Neuronal stem cell (in vitro differentiated cells): ENCODE measurements at regions not wholly inside any gene's neighbourhood (a gene's known extent, or its start where the extent isn't known, plus 50 kb on each side); places are given as distances from the start of the nearest gene placed in this dataset.

Experiments used
- DNase-seq: peaks from one replicate; pipeline ENCODE4 v3.0.0-alpha.2; 2013; ENCODE audit warnings: low spot score
- H2AFZ ChIP-seq: one replicate; pipeline ENCODE4 v1.6.1; 2013; ENCODE audit warnings: mild to moderate bottlenecking, low read length, inconsistent platforms
- H2AK5ac ChIP-seq: 2 replicates; pipeline ENCODE4 v1.6.1; 2013; ENCODE audit warnings: low read depth, mild to moderate bottlenecking, inconsistent platforms, low read length, moderate library complexity, mixed read lengths
- H2BK120ac ChIP-seq: 2 replicates; pipeline ENCODE4 v1.6.1; 2013; ENCODE audit warnings: low read depth, mild to moderate bottlenecking, inconsistent platforms, low read length, moderate library complexity, mixed read lengths
- H2BK12ac ChIP-seq: one replicate; pipeline ENCODE4 v1.6.1; 2013; ENCODE audit warnings: low read length, inconsistent platforms
- H2BK15ac ChIP-seq: 2 replicates; pipeline ENCODE4 v1.6.1; 2013; ENCODE audit warnings: mild to moderate bottlenecking, low read length, inconsistent platforms, mixed read lengths
- H2BK5ac ChIP-seq: one replicate; pipeline ENCODE4 v1.6.1; 2013; ENCODE audit warnings: inconsistent platforms, mild to moderate bottlenecking, low read length, moderate library complexity
- H3K14ac ChIP-seq: one replicate; pipeline ENCODE4 v1.6.1; 2013; ENCODE audit warnings: low read length, inconsistent platforms
- H3K18ac ChIP-seq: 2 replicates; pipeline ENCODE4 v1.6.1; 2013; ENCODE audit warnings: low read length, inconsistent platforms
- H3K23ac ChIP-seq: 2 replicates; pipeline ENCODE4 v1.6.1; 2013; ENCODE audit warnings: low read depth, mild to moderate bottlenecking, mixed read lengths, low read length, inconsistent platforms; ENCODE audit not compliant: poor library complexity
- H3K27ac ChIP-seq: replicated peaks from 3 replicates; pipeline ENCODE4 v1.5.1; 2013; ENCODE audit warnings: low read length, inconsistent platforms
- H3K27me3 ChIP-seq, 3 experiments: 2 replicates each; pipeline ENCODE4 v1.6.1; 2013; ENCODE audit warnings: low read length in 3 of 3, mild to moderate bottlenecking in 2 of 3, inconsistent platforms in 1 of 3, low read depth in 1 of 3, mixed read lengths in 1 of 3, moderate library complexity in 1 of 3; ENCODE audit not compliant: control insufficient read depth in 3 of 3, insufficient read depth in 3 of 3
- H3K36me3 ChIP-seq, 2 donors: replicated peaks in 1 of 2; 2 replicates each; pipeline ENCODE4 v1.6.1; 2013; ENCODE audit warnings: low read length in 2 of 2; ENCODE audit not compliant: control insufficient read depth in 2 of 2, insufficient read depth in 2 of 2
- H3K4ac ChIP-seq: 2 replicates; pipeline ENCODE4 v1.6.1; 2013; ENCODE audit warnings: inconsistent platforms, mild to moderate bottlenecking, low read length, moderate library complexity
- H3K4me1 ChIP-seq, 2 donors: 1 replicate in 1 of 2; 2 replicates in 1 of 2; pipeline ENCODE4 v1.6.1; 2013; ENCODE audit warnings: low read length in 2 of 2, low read depth in 1 of 2; ENCODE audit not compliant: control insufficient read depth in 2 of 2, insufficient read depth in 1 of 2
- H3K4me2 ChIP-seq: one replicate; pipeline ENCODE4 v1.6.1; 2013; ENCODE audit warnings: mild to moderate bottlenecking, low read length, inconsistent platforms; ENCODE audit not compliant: insufficient read depth, poor library complexity, severe bottlenecking
- H3K4me3 ChIP-seq, 2 donors: 2 replicates each; pipeline ENCODE4 v1.5.1; 2013; ENCODE audit warnings: low read length in 2 of 2, mild to moderate bottlenecking in 2 of 2, inconsistent platforms in 1 of 2, moderate library complexity in 1 of 2
- H3K79me1 ChIP-seq: one replicate; pipeline ENCODE4 v1.6.1; 2013; ENCODE audit warnings: low read depth, mild to moderate bottlenecking, inconsistent platforms, low read length, moderate library complexity
- H3K9ac ChIP-seq: one replicate; pipeline ENCODE4 v1.6.1; 2013; ENCODE audit warnings: mild to moderate bottlenecking, low read depth, low read length, inconsistent platforms; ENCODE audit not compliant: poor library complexity
- H3K9me3 ChIP-seq, 2 donors: replicated peaks in 1 of 2; 2 replicates each; pipeline versions ENCODE3 to v1.6.1; 2013; ENCODE audit warnings: low read length in 2 of 2, mild to moderate bottlenecking in 2 of 2, inconsistent platforms in 1 of 2, low read depth in 1 of 2, mixed read lengths in 1 of 2, moderate library complexity in 1 of 2; ENCODE audit not compliant: control insufficient read depth in 2 of 2, insufficient read depth in 1 of 2
- H4K8ac ChIP-seq: one replicate; pipeline ENCODE4 v1.6.1; 2013; ENCODE audit warnings: low read depth, mild to moderate bottlenecking, inconsistent platforms, low read length, moderate library complexity
- H4K91ac ChIP-seq: one replicate; pipeline ENCODE4 v1.6.1; 2013; ENCODE audit warnings: low read length, low read depth, mild to moderate bottlenecking, inconsistent platforms; ENCODE audit not compliant: poor library complexity
- WGBS, 2 donors: extraction: QIAGEN DNeasy Blood & Tissue Kit; methylation state at CpG; one replicate each; pipeline ENCODE4 v1.1.7; 2013; ENCODE audit warnings: missing lambda C conversion rate in 2 of 2, mixed read lengths in 1 of 2; ENCODE audit not compliant: insufficient read length in 2 of 2, insufficient replicate concordance in 1 of 2; ENCODE audit errors: extremely low coverage in 2 of 2; 5-methylcytosine and 5-hydroxymethylcytosine counted together

DNA sequence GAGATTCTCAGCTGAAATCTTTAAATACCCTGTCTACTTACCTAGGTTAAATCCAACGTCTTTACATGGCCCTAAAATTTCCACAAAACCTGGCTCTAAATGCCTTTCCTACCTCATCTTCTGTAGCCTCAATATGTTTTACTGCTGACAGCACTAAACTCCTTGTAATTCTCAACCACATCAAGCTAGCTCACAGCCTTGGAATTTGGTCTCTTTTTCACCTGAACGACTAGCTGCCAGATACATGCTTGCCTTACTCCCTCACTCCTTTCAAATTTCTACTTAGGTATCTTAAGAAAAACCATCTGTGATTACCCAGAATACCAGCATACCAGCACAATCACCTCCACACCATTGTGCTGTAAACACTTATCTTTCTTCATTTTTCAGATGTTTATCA lies 635.6 kb upstream of the PCDH10 start:
- Histone ChIP-seq H2AK5ac (no peak overlapping the region), H3K4me1 (no peaks in the 10 kb centered on the region), H3K9me3 (no peaks in the 10 kb centered on the region), H3K79me1 (no peaks in the 10 kb centered on the region), H2BK120ac (no peak overlapping the region), H4K8ac (no peak overlapping the region), H3K4ac (no peak overlapping the region), H3K36me3 (no peaks in the 10 kb centered on the region), H3K14ac (no peak overlapping the region), H2AFZ (no peak overlapping the region), H3K18ac (no peak overlapping the region), H3K27ac (no peak overlapping the region), H3K27me3 (no peaks in the 10 kb centered on the region), H2BK12ac (no peak overlapping the region), H2BK15ac (no peak overlapping the region), H3K4me3 (no peak overlapping the region), H3K23ac (no peak overlapping the region), H2BK5ac (no peak overlapping the region), H3K9ac (no peak overlapping the region), H4K91ac (no peak overlapping the region), H3K4me2 (no peak overlapping the region)
- no peak for DNase-seq
- no CpG with 5 or more reads among the region's 2 CpGs for WGBS, 2 donors

DNA sequence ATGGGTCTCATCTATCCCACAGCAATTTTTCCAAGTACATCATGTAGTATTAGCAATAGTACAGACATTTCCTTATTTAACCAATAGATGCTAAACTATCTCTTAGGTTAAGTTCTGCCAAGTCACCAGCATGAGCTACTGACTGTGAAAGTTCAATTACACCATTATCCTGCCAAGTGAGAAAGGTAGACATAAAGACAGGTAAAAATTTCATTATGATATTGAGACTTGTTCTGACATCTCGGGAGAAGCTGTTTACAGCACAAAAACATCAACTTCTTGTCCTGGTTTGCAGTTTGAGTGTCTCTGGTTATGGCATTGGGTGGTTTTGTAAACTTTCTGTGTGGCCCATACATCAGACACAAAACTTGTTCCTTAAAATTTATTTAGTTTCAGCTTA lies 622.4 kb upstream of the PCDH10 start:
- Histone ChIP-seq H3K36me3 (no peaks in the 10 kb centered on the region), H3K9me3 (no peaks in the 10 kb centered on the region), H2BK15ac (no peak overlapping the region), H2AK5ac (no peak overlapping the region), H3K23ac (no peak overlapping the region), H3K9ac (no peak overlapping the region), H2BK120ac (no peak overlapping the region), H3K4me1 (no peaks in the 10 kb centered on the region), H4K91ac (no peak overlapping the region), H3K27me3 (no peaks in the 10 kb centered on the region), H4K8ac (no peak overlapping the region), H3K4me3 (no peak overlapping the region), H2BK5ac (no peak overlapping the region), H2AFZ (no peak overlapping the region), H3K27ac (no peak overlapping the region), H3K79me1 (no peaks in the 10 kb centered on the region), H3K4me2 (no peak overlapping the region), H2BK12ac (no peak overlapping the region), H3K18ac (no peak overlapping the region), H3K14ac (no peak overlapping the region), H3K4ac (no peak overlapping the region)
- WGBS, 2 donors: no CpG with 5 or more reads among the region's 1 CpG
- no peak for DNase-seq

DNA sequence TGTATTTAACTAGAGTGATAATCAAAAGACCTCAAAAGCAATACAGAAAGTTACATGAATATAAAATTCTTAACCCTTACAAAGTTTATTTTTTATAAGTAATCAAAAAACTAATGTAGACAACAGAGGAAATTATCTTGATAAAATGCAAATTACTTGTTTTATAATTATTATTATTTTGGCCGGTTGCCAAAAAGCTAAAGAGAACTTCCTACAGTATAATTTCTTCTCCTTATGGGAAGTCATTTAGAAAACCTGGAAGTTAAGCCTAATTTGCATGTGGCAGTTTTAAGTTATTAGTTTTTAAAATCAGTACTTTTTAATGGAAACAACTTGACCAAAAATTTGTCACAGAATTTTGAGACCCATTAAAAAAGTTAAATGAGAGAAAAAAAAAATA lies 621.3 kb upstream of the PCDH10 start:
- Histone ChIP-seq H3K4ac (no peak overlapping the region), H2BK15ac (no peak overlapping the region)
- WGBS, 2 donors: no CpG with 5 or more reads among the region's 1 CpG

DNA sequence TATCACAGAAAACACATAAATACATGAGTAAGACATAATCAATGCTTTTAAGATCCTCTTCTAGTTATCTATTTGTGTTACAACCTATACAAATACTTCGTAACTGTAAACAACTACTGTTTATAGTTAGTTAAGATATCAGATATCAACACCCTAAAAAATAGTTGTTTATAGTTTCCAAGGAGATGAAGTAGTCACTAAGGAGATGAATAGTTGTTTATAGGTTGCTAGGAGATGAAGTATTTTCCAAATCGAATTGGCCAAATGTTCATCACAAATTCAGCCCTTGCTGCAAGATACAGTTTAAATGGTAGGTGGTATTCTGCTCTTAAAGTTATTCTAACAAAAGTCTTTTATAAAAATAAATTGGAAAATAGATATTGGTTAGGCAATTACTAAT lies 618.2 kb upstream of the PCDH10 start:
- Histone ChIP-seq H3K14ac (no peak overlapping the region), H3K79me1 (no peaks in the 10 kb centered on the region), H3K36me3 (no peaks in the 10 kb centered on the region), H3K18ac (no peak overlapping the region), H3K27ac (no peak overlapping the region), H2AFZ (no peak overlapping the region), H2AK5ac (no peak overlapping the region), H3K4me3 (no peak overlapping the region), H3K27me3 (no peaks in the 10 kb centered on the region), H3K4me2 (no peak overlapping the region), H4K91ac (no peak overlapping the region), H3K9me3 (no peaks in the 10 kb centered on the region), H2BK15ac (no peak overlapping the region), H3K23ac (no peak overlapping the region), H3K4me1 (no peaks in the 10 kb centered on the region), H2BK120ac (no peak overlapping the region), H4K8ac (no peak overlapping the region), H3K4ac (no peak overlapping the region), H3K9ac (no peak overlapping the region), H2BK5ac (no peak overlapping the region), H2BK12ac (no peak overlapping the region)
- no CpG with 5 or more reads among the region's 2 CpGs for WGBS, 2 donors
- DNase-seq: no peak

More for the DNA sequence above, 621.3 kb upstream of the PCDH10 start:
- Histone ChIP-seq H3K4me3 (no peak overlapping the region), H3K79me1 (no peaks in the 10 kb centered on the region), H4K8ac (no peak overlapping the region), H3K4me2 (no peak overlapping the region), H4K91ac (no peak overlapping the region), H2BK12ac (no peak overlapping the region), H2BK5ac (no peak overlapping the region), H3K27ac (no peak overlapping the region), H3K4me1 (no peaks in the 10 kb centered on the region), H2BK120ac (no peak overlapping the region), H3K9me3 (no peaks in the 10 kb centered on the region), H3K23ac (no peak overlapping the region), H3K27me3 (no peaks in the 10 kb centered on the region), H2AFZ (no peak overlapping the region), H2AK5ac (no peak overlapping the region), H3K36me3 (no peaks in the 10 kb centered on the region), H3K14ac (no peak overlapping the region), H3K18ac (no peak overlapping the region), H3K9ac (no peak overlapping the region)
- DNase-seq: no peak
